DOHH2 (cell line): ENCODE measurements at regions not wholly inside any gene's neighbourhood (a gene's known extent, or its start where the extent isn't known, plus 50 kb on each side); places are given as distances from the start of the nearest gene placed in this dataset.

ENCODE experiments used
- H3F3A ChIP-seq: fragments of 200-600 bp; sonication (generic), shearing (Covaris generic); 2 replicates; pipeline ENCODE4 v1.6.0; 2016; ENCODE audit warnings: antibody characterized with exemption, mild to moderate bottlenecking; ENCODE audit not compliant: control insufficient read depth, insufficient read depth
- H3K27ac ChIP-seq: fragments of 200-600 bp; sonication (generic); 2 replicates; pipeline ENCODE4 v1.5.1; 2014; ENCODE audit warnings: low read depth, mild to moderate bottlenecking, low read length, moderate library complexity
- H3K27me3 ChIP-seq: fragments of 200-600 bp; sonication (generic); 2 replicates; pipeline ENCODE4 v1.6.1; 2014; ENCODE audit warnings: mild to moderate bottlenecking, low read length, mixed read lengths; ENCODE audit not compliant: control insufficient read depth
- H3K36me3 ChIP-seq: fragments of 200-600 bp; sonication (generic); 2 replicates; pipeline ENCODE4 v1.6.1; 2014; ENCODE audit warnings: mild to moderate bottlenecking, low read length, moderate library complexity, mixed read lengths; ENCODE audit not compliant: control insufficient read depth
- H3K4me1 ChIP-seq: fragments of 200-600 bp; sonication (generic); 2 replicates; pipeline ENCODE4 v1.6.1; 2014; ENCODE audit warnings: mild to moderate bottlenecking, low read length, mixed read lengths; ENCODE audit not compliant: control insufficient read depth
- H3K4me2 ChIP-seq: fragments of 200-600 bp; sonication (generic); 2 replicates; pipeline ENCODE4 v1.6.0; 2014; ENCODE audit warnings: mild to moderate bottlenecking, low read length, moderate library complexity
- H3K4me3 ChIP-seq: fragments of 200-600 bp; sonication (generic); 2 replicates; pipeline ENCODE4 v1.5.1; 2014; ENCODE audit warnings: mild to moderate bottlenecking, low read length, mixed read lengths
- H3K79me2 ChIP-seq: fragments of 200-600 bp; sonication (generic); 2 replicates; pipeline ENCODE4 v1.6.1; 2014; ENCODE audit warnings: mild to moderate bottlenecking, low read length, mixed read lengths; ENCODE audit not compliant: control insufficient read depth
- H3K9me2 ChIP-seq: fragments of 200-600 bp; sonication (generic); replicated peaks from 2 replicates; pipeline ENCODE4 v1.6.1; 2014; ENCODE audit warnings: mild to moderate bottlenecking, low read length, mixed read lengths; ENCODE audit not compliant: control insufficient read depth
- H3K9me3 ChIP-seq: fragments of 200-600 bp; sonication (generic); 2 replicates; pipeline ENCODE4 v1.6.1; 2014; ENCODE audit warnings: antibody characterized with exemption, low read length, mixed read lengths; ENCODE audit not compliant: control insufficient read depth, insufficient read depth
- H4K20me1 ChIP-seq: fragments of 200-600 bp; sonication (generic); 2 replicates; pipeline ENCODE4 v1.6.0; 2014; ENCODE audit warnings: low read depth, mild to moderate bottlenecking, antibody characterized with exemption, low read length, moderate library complexity; ENCODE audit not compliant: control insufficient read depth, insufficient read depth
- EZH2phosphoT487 ChIP-seq: fragments of 200-600 bp; sonication (generic); IDR thresholded peaks from 2 replicates; pipeline ENCODE4 v1.6.1; 2017; ENCODE audit warnings: borderline replicate concordance, mild to moderate bottlenecking, antibody characterized with exemption, low read length, moderate library complexity, mixed read lengths
- TF ChIP-seq, protein P1 (sequence below): fragments of 200-600 bp; sonication (generic); IDR thresholded peaks from one replicate; pipeline ENCODE4 v1.5.1; 2014; ENCODE audit warnings: antibody characterized with exemption, mild to moderate bottlenecking, low read depth, low read length; ENCODE audit not compliant: poor library complexity, severe bottlenecking

DNA sequence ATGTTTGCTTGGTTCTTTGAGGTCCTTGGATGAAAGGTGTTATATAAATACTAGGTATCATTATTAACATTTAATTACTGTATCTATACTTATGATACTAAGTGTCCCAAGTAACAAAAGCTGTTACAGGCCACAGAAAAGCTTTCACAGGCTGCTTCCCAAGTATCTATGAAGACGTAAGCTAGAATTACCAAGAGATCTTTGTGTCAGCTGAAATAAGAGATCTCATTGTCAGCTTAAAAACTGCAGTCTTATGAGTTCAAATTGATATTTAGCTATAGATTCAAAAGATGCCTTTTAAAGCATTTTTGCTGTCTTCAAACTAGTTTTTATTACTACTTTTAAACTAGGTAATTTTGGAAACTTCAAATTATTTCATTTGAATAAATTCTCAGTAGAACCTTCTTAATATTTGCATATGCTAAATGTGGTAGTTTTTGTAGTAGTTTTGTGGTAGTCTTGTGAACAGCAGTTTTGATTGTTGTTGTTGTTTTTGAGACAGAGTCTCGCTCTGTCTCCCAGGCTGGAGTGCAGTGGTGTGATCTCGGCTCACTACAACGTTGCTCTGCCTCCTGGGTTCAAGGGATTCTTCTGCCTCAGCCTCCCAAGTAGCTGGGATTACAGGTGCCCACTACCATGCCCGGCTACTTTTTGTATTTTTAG, 170.0 kb upstream of the RPL34 start:
- H3K36me3 ChIP-seq = no peaks in the 10 kb centered on the region
- no peaks in the 10 kb centered on the region for H3K9me3 ChIP-seq
- no peak overlapping the region for H3K27ac ChIP-seq
- no peaks in the 10 kb centered on the region for H3K9me2 ChIP-seq
- no peaks in the 10 kb centered on the region for H3K79me2 ChIP-seq
- H3K4me1 ChIP-seq = 0 out of 2 replicates have a peak, but pooled peaks cover 3% of the 10 kb centered on the region
- TF ChIP-seq EZH2phosphoT487 = no peak
- TF ChIP-seq, protein P1, sequence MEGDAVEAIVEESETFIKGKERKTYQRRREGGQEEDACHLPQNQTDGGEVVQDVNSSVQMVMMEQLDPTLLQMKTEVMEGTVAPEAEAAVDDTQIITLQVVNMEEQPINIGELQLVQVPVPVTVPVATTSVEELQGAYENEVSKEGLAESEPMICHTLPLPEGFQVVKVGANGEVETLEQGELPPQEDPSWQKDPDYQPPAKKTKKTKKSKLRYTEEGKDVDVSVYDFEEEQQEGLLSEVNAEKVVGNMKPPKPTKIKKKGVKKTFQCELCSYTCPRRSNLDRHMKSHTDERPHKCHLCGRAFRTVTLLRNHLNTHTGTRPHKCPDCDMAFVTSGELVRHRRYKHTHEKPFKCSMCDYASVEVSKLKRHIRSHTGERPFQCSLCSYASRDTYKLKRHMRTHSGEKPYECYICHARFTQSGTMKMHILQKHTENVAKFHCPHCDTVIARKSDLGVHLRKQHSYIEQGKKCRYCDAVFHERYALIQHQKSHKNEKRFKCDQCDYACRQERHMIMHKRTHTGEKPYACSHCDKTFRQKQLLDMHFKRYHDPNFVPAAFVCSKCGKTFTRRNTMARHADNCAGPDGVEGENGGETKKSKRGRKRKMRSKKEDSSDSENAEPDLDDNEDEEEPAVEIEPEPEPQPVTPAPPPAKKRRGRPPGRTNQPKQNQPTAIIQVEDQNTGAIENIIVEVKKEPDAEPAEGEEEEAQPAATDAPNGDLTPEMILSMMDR = no peak
- no peaks in the 10 kb centered on the region for H3F3A ChIP-seq
- H3K27me3 ChIP-seq = peaks cover 3% of the 10 kb centered on the region; the same call in 1 of the 2 replicates
- no peaks in the 10 kb centered on the region for H4K20me1 ChIP-seq
- H3K4me2 ChIP-seq = no peak overlapping the region
- H3K4me3 ChIP-seq = no peak overlapping the region

- Histone ChIP-seq H3K9me2 (no peaks in the 10 kb centered on the region), H3K79me2 (no peaks in the 10 kb centered on the region), H3K9me3 (no peaks in the 10 kb centered on the region), H3K4me3 (no peak overlapping the region), H3K36me3 (no peaks in the 10 kb centered on the region), H3K27ac (no peak overlapping the region), H3K4me1 (0 out of 2 replicates have a peak, but pooled peaks cover 3% of the 10 kb centered on the region), H3K27me3 (no peaks in the 10 kb centered on the region), H3K4me2 (no peak overlapping the region), H4K20me1 (no peaks in the 10 kb centered on the region), H3F3A (no peaks in the 10 kb centered on the region)
- no peak for TF ChIP-seq EZH2phosphoT487
- TF ChIP-seq, protein P1 = no peak
These were observed 171.2 kb upstream of the RPL34 start for GRCh38 chr4:108449129-108449528.

- TF ChIP-seq, protein P1 = no peak
- no peak for TF ChIP-seq EZH2phosphoT487
- no peak overlapping the region for H3K4me2 ChIP-seq
- no peaks in the 10 kb centered on the region for H3K36me3 ChIP-seq
- no peak overlapping the region for H3K4me3 ChIP-seq
- no peaks in the 10 kb centered on the region for H3K9me2 ChIP-seq
- no peaks in the 10 kb centered on the region for H4K20me1 ChIP-seq
- no peak overlapping the region for H3K27ac ChIP-seq
- H3K4me1 ChIP-seq = 0 out of 2 replicates have a peak, but pooled peaks cover 3% of the 10 kb centered on the region
- no peaks in the 10 kb centered on the region for H3F3A ChIP-seq
- no peaks in the 10 kb centered on the region for H3K79me2 ChIP-seq
- H3K9me3 ChIP-seq = no peaks in the 10 kb centered on the region; the same call in 1 of the 2 replicates
- no peaks in the 10 kb centered on the region for H3K27me3 ChIP-seq
These were observed 173.8 kb upstream of the RPL34 start for GRCh38 chr4:108446556-108446955.
